ENCODE measurements at regions not wholly inside any gene's neighbourhood (a gene's known extent, or its start where the extent isn't known, plus 50 kb on each side); places are given as distances from the start of the nearest gene placed in this dataset.

GRCh38 chr16:47888734-47889133, 267.1 kb downstream of the ABCC12 start:
- TF ChIP-seq CTCF (IDR thresholded peaks at IDR 0.05) (no peak), POLR2A (IDR thresholded peaks at IDR 0.05) (no peak)
